Esophagus squamous epithelium (tissue), 5 donors: ENCODE measurements at regions not wholly inside any gene's neighbourhood (a gene's known extent, or its start where the extent isn't known, plus 50 kb on each side); places are given as distances from the start of the nearest gene placed in this dataset.

ENCODE experiments used
- DNase-seq: peaks from one replicate; lab custom pipeline; 2025; lab: John Stamatoyannopoulos, UW
- H3K27ac ChIP-seq, 4 donors: fragments of 200-600 bp; sonication (generic); one replicate each; pipeline ENCODE4 v1.5.1; 2016 to 2019; ENCODE audit warnings: mild to moderate bottlenecking in 1 of 4
- H3K27me3 ChIP-seq, 4 donors: fragments of 200-600 bp; sonication (generic); 1 replicate in 3 of 4; 2 replicates in 1 of 4; pipeline versions ENCODE4 v1.5.1 to v1.6.0; 2017 to 2021; ENCODE audit warnings: antibody characterized with exemption in 1 of 4
- H3K36me3 ChIP-seq, 3 donors: fragments of 200-600 bp; sonication (generic); one replicate each; pipeline ENCODE4 v1.5.1; 2016 to 2019
- H3K4me1 ChIP-seq, 3 donors: fragments of 200-600 bp; sonication (generic); one replicate each; pipeline ENCODE4 v1.5.1; 2017 to 2019
- H3K4me3 ChIP-seq, 4 donors: fragments of 200-600 bp; sonication (generic); 1 replicate in 3 of 4; 2 replicates in 1 of 4; pipeline ENCODE4 v1.5.1; 2016 to 2019; ENCODE audit warnings: mild to moderate bottlenecking in 2 of 4, moderate library complexity in 1 of 4
- H3K9me3 ChIP-seq, 3 donors: fragments of 200-600 bp; sonication (generic); one replicate each; pipeline ENCODE4 v1.5.1; 2016 to 2019
- POLR2A ChIP-seq, 4 donors: fragments of 450-650 bp; IDR thresholded peaks; one replicate each; pipeline ENCODE4 v1.6.1; 2017; ENCODE audit warnings: antibody characterized with exemption in 4 of 4, mild to moderate bottlenecking in 4 of 4, moderate library complexity in 3 of 4
- WGBS, 2 donors: methylation state at CpG; one replicate each; pipeline ENCODE4 v1.1.5; 2018; 5-methylcytosine and 5-hydroxymethylcytosine counted together
- intact Hi-C: fragments of 100-400 bp; cut with DNase I; formaldehyde crosslinking; loops from one replicate; pipeline ENCODE4 v1.15.0; 2022
- TF ChIP-seq, protein P1 (sequence below), 6 experiments: fragments of 450-650 bp in 4 of 6; fragments of 200-600 bp in 2 of 6; sonication (generic) in 2 of 6; IDR thresholded peaks; one replicate each; pipeline ENCODE4 v1.5.1; 2016 to 2019; ENCODE audit warnings: antibody characterized with exemption in 6 of 6, mild to moderate bottlenecking in 4 of 6, moderate library complexity in 4 of 6
- donor health status: DM: yes; HTN: yes; CAD: no.

GRCh38 chr12:16913832-16914490, 308.0 kb upstream of the LMO3 start:
- Histone ChIP-seq H3K36me3 (no peaks in the 10 kb centered on the region), H3K4me3 (no peak overlapping the region), H3K27me3 (no peaks in the 10 kb centered on the region), H3K4me1 (no peaks in the 10 kb centered on the region), H3K27ac (no peak overlapping the region), H3K9me3 (peaks cover 0 to 5% (median 0%) of the 10 kb centered on the region in 3 donors)
- 63 to 70% methylated on average over 1 of the region's 1 CpG for WGBS, 2 donors
- TF ChIP-seq, protein P1, sequence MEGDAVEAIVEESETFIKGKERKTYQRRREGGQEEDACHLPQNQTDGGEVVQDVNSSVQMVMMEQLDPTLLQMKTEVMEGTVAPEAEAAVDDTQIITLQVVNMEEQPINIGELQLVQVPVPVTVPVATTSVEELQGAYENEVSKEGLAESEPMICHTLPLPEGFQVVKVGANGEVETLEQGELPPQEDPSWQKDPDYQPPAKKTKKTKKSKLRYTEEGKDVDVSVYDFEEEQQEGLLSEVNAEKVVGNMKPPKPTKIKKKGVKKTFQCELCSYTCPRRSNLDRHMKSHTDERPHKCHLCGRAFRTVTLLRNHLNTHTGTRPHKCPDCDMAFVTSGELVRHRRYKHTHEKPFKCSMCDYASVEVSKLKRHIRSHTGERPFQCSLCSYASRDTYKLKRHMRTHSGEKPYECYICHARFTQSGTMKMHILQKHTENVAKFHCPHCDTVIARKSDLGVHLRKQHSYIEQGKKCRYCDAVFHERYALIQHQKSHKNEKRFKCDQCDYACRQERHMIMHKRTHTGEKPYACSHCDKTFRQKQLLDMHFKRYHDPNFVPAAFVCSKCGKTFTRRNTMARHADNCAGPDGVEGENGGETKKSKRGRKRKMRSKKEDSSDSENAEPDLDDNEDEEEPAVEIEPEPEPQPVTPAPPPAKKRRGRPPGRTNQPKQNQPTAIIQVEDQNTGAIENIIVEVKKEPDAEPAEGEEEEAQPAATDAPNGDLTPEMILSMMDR (IDR thresholded peaks at IDR 0.05) = no peak
- TF ChIP-seq POLR2A (IDR thresholded peaks at IDR 0.05) = no peak
- DNase-seq = no peak
- intact Hi-C loops = no loop called here

GRCh38 chr12:16901946-16902345, 296.0 kb upstream of the LMO3 start:
- no peak overlapping the region for H3K27ac ChIP-seq
- intact Hi-C loops = no loop called here
- H3K4me3 ChIP-seq = no peak overlapping the region
- DNase-seq = no peak
- 62 to 73% methylated on average over 3 of the region's 3 CpGs for WGBS, 2 donors
- H3K27me3 ChIP-seq = no peaks in the 10 kb centered on the region
- no peaks in the 10 kb centered on the region for H3K4me1 ChIP-seq
- H3K36me3 ChIP-seq = no peaks in the 10 kb centered on the region
- peaks cover 0 to 6% (median 0%) of the 10 kb centered on the region in 3 donors for H3K9me3 ChIP-seq
- TF ChIP-seq, protein P1 (IDR thresholded peaks at IDR 0.05) = no peak
- no peak for TF ChIP-seq POLR2A (IDR thresholded peaks at IDR 0.05)

GRCh38 chr12:16893426-16893825, 287.5 kb upstream of the LMO3 start:
- Histone ChIP-seq H3K9me3 (peaks cover 0 to 7% (median 0%) of the 10 kb centered on the region in 3 donors), H3K4me3 (no peak overlapping the region), H3K27me3 (no peaks in the 10 kb centered on the region), H3K4me1 (no peaks in the 10 kb centered on the region), H3K27ac (no peak overlapping the region), H3K36me3 (no peaks in the 10 kb centered on the region)
- TF ChIP-seq POLR2A (IDR thresholded peaks at IDR 0.05) = no peak
- TF ChIP-seq, protein P1 (IDR thresholded peaks at IDR 0.05) = no peak
- intact Hi-C loops = no loop called here
- WGBS, 2 donors = 80 to 86% methylated on average over 14 of the region's 14 CpGs
- DNase-seq = no peak

DNA sequence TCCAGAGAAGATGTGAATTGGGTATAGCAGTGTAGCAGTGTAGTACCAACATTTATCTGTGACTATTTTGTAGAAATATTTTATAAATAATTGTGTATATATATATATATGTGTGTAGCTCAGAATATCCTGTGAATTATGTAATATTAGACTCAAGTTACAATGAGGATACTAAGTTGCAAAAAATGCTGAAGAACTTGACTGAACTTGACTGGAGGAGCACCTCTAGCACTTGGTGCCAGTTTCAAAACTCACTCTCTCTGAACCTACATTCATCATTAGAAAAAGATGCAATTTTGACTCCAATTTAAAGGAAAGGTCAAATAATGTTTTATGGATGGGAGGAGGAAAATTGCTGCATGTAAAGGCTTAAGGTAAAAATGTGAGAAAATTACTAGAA, 285.7 kb upstream of the LMO3 start:
- intact Hi-C loops = no loop called here
- H3K27ac ChIP-seq = no peak overlapping the region
- no peaks in the 10 kb centered on the region for H3K27me3 ChIP-seq
- no peaks in the 10 kb centered on the region for H3K4me1 ChIP-seq
- no peak overlapping the region for H3K4me3 ChIP-seq
- H3K9me3 ChIP-seq = peaks cover 0 to 7% (median 0%) of the 10 kb centered on the region in 3 donors
- DNase-seq = no peak
- no peaks in the 10 kb centered on the region for H3K36me3 ChIP-seq
- TF ChIP-seq, protein P1 (IDR thresholded peaks at IDR 0.05) = no peak
- TF ChIP-seq POLR2A (IDR thresholded peaks at IDR 0.05) = no peak

DNA sequence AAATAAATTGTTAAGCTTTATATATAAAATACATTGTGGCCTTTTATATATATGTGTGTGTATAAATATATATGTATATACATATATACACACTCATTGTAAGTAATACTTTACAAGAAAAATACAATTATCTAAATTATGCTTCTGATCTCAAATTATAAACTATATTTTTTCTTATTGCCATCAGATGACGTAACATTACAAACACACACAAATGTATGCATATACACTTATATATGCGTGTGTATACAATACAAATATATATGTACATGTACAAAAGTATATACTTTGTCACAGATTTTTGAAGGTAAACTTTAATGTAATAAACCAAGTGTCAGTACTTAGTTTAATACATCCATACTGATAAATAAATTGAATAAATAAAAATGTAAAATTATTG, 278.9 kb upstream of the LMO3 start:
- Histone ChIP-seq H3K36me3 (no peaks in the 10 kb centered on the region), H3K27ac (no peak overlapping the region), H3K27me3 (no peaks in the 10 kb centered on the region), H3K4me1 (no peaks in the 10 kb centered on the region), H3K4me3 (no peak overlapping the region), H3K9me3 (peaks cover 0 to 7% (median 0%) of the 10 kb centered on the region in 3 donors)
- TF ChIP-seq, protein P1 (IDR thresholded peaks at IDR 0.05) = no peak
- TF ChIP-seq POLR2A (IDR thresholded peaks at IDR 0.05) = no peak
- 85 to 87% methylated on average over 2 of the region's 2 CpGs for WGBS, 2 donors
- no peak for DNase-seq
- intact Hi-C loops = no loop called here
